ENCODE measurements at regions not wholly inside any gene's neighbourhood (a gene's known extent, or its start where the extent isn't known, plus 50 kb on each side); places are given as distances from the start of the nearest gene placed in this dataset.

DNA sequence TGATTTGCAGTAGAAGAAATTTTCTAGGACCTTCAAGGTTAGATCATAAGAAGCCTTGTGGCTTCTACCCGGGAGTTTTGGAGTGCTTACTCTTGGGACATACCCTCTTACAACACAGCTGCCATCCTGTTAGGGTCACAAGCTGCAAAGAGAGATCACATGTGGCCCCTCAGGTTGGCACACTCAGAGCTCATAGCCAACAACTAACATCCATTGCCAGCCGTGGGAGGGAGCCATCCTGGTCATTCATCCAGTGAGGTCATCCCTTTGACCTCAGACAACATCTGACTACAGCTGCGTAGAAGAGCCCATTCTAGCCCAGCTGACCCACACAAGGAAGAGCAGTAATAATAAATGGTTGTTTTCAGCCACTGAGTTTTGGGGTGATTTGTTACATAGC is 76.9 kb upstream of the NABP1 start:
- H3K27me3 ChIP-seq (ENCODE audit: low read depth): peaks cover 24% of the 10 kb centered on the region
- H3K36me3 ChIP-seq: no peaks in the 10 kb centered on the region
- TF ChIP-seq CTCF (IDR thresholded peaks at IDR 0.05; ENCODE audit: borderline replicate concordance): no peak
- intact Hi-C loops (cut with micrococcal nuclease): no loop called here
- no peaks in the 10 kb centered on the region for H3K9me3 ChIP-seq (replicated peaks)
- H3K4me1 ChIP-seq: no peaks in the 10 kb centered on the region
- no peak overlapping the region for H3K27ac ChIP-seq (replicated peaks)
- H3K4me3 ChIP-seq: no peak overlapping the region
- no peak for DNase-seq

- Histone ChIP-seq H3K27ac (replicated peaks) (no peak overlapping the region), H3K9me3 (replicated peaks) (no peaks in the 10 kb centered on the region), H3K36me3 (no peaks in the 10 kb centered on the region), H3K27me3 (ENCODE audit: low read depth) (peaks cover 9% of the 10 kb centered on the region), H3K4me3 (no peak overlapping the region), H3K4me1 (no peaks in the 10 kb centered on the region)
- no peak for TF ChIP-seq CTCF (IDR thresholded peaks at IDR 0.05; ENCODE audit: borderline replicate concordance)
- DNase-seq: no peak
- intact Hi-C loops (cut with micrococcal nuclease): no loop called here
Observed at GRCh38 chr2:191604154-191604553, 73.8 kb upstream of the NABP1 start.

- DNase-seq: no peak
- no peak overlapping the region for H3K4me3 ChIP-seq
- no peak overlapping the region for H3K27ac ChIP-seq (replicated peaks)
- no peaks in the 10 kb centered on the region for H3K9me3 ChIP-seq (replicated peaks)
- H3K36me3 ChIP-seq: no peaks in the 10 kb centered on the region
- no peak for TF ChIP-seq CTCF (IDR thresholded peaks at IDR 0.05; ENCODE audit: borderline replicate concordance)
- intact Hi-C loops (cut with micrococcal nuclease): no loop called here
- H3K27me3 ChIP-seq (ENCODE audit: low read depth): no peaks in the 10 kb centered on the region
- no peaks in the 10 kb centered on the region for H3K4me1 ChIP-seq
Observed at GRCh38 chr2:191607096-191607495, 70.8 kb upstream of the NABP1 start.

- Histone ChIP-seq H3K4me3 (no peak overlapping the region), H3K27me3 (ENCODE audit: low read depth) (peaks cover 5% of the 10 kb centered on the region), H3K27ac (replicated peaks) (no peak overlapping the region), H3K4me1 (no peaks in the 10 kb centered on the region), H3K36me3 (no peaks in the 10 kb centered on the region), H3K9me3 (replicated peaks) (no peaks in the 10 kb centered on the region)
- no peak for DNase-seq
- intact Hi-C loops (cut with micrococcal nuclease): no loop called here
- TF ChIP-seq CTCF (IDR thresholded peaks at IDR 0.05; ENCODE audit: borderline replicate concordance): no peak
Observed at GRCh38 chr2:191610756-191611155, 67.2 kb upstream of the NABP1 start.

DNA sequence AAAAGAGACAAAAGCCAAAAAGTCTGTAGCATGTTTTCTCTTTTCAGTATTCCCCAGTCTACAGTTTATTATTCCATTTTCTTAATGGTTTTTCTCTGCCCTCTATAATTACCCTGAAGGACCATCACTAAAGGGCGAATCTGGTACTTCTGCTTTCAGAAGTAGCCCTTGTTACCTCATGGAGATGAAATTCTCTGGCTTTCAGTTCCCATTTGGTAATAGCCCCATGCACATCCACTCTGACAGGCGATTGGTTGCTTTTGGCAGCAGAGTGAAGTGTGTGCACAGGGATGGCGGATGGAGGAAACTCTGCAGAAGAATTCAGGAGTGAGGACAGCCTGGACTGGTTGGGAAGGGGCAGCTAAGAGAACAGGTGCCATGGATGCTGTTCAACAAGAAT is 66.3 kb upstream of the NABP1 start:
- Histone ChIP-seq H3K4me3 (no peak overlapping the region), H3K27me3 (ENCODE audit: low read depth) (peaks cover 5% of the 10 kb centered on the region), H3K36me3 (no peaks in the 10 kb centered on the region), H3K9me3 (replicated peaks) (no peaks in the 10 kb centered on the region), H3K27ac (replicated peaks) (no peak overlapping the region), H3K4me1 (no peaks in the 10 kb centered on the region)
- no peak for DNase-seq
- intact Hi-C loops (cut with micrococcal nuclease): no loop called here
- no peak for TF ChIP-seq CTCF (IDR thresholded peaks at IDR 0.05; ENCODE audit: borderline replicate concordance)

DNA sequence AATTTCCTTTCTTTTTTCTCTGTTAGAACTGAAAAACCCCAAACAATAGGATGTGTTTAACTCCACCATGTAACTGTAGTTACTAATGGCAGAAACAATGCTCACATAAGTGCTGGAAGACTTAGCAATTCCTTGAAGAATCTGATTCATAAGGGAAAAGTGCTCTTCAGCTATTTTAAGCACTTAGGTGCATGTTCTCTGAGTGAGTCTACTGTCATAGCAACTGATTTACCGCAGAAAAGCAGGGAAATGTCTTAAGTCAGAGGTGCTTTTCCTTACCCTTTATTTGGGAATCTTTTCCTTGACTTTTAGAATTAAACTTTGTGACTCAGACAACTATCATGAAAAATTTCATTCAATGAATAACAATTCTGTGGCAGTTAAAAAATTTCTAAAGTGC is 65.4 kb upstream of the NABP1 start:
- no peak overlapping the region for H3K27ac ChIP-seq (replicated peaks)
- no peak overlapping the region for H3K4me3 ChIP-seq
- H3K27me3 ChIP-seq (ENCODE audit: low read depth): peaks cover 5% of the 10 kb centered on the region
- no peak for DNase-seq
- no peaks in the 10 kb centered on the region for H3K4me1 ChIP-seq
- intact Hi-C loops (cut with micrococcal nuclease): no loop called here
- no peak for TF ChIP-seq CTCF (IDR thresholded peaks at IDR 0.05; ENCODE audit: borderline replicate concordance)
- no peaks in the 10 kb centered on the region for H3K36me3 ChIP-seq
- no peaks in the 10 kb centered on the region for H3K9me3 ChIP-seq (replicated peaks)
